ENCODE measurements at regions not wholly inside any gene's neighbourhood (a gene's known extent, or its start where the extent isn't known, plus 50 kb on each side); places are given as distances from the start of the nearest gene placed in this dataset.

- TF ChIP-seq CREB5 (CRISPR knock-in tag; IDR thresholded peaks at IDR 0.05; ENCODE audit: low read depth) (no peak), OSR1 (CRISPR knock-in tag; IDR thresholded peaks at IDR 0.05) (no peak), GLIS3 (CRISPR knock-in tag; IDR thresholded peaks at IDR 0.05) (no peak), ISL1 (CRISPR knock-in tag; IDR thresholded peaks at IDR 0.05) (no peak), PATZ1 (CRISPR knock-in tag; IDR thresholded peaks at IDR 0.05; ENCODE audit: borderline replicate concordance) (no peak), TOX (CRISPR knock-in tag; IDR thresholded peaks at IDR 0.05; ENCODE audit: borderline replicate concordance) (no peak), ZFP30 (CRISPR knock-in tag; IDR thresholded peaks at IDR 0.05) (no peak), ZNF8 (CRISPR knock-in tag; IDR thresholded peaks at IDR 0.05) (no peak), CSRNP3 (CRISPR knock-in tag; IDR thresholded peaks at IDR 0.05) (no peak), POU6F1 (CRISPR knock-in tag; IDR thresholded peaks at IDR 0.05; ENCODE audit: borderline replicate concordance, low read depth) (no peak), RARB (CRISPR knock-in tag; IDR thresholded peaks at IDR 0.05) (no peak), BACH2 (CRISPR knock-in tag; IDR thresholded peaks at IDR 0.05; ENCODE audit: borderline replicate concordance) (no peak), ESRRG (CRISPR knock-in tag; IDR thresholded peaks at IDR 0.05) (no peak)
Observed at GRCh38 chr2:241965931-241966412, 96.4 kb downstream of the RTP5 start.

All from SK-N-SH treated with all-trans-retinoic acid at 6 μM for 48 hours (cell line).